Hepatocyte (in vitro differentiated cells): ENCODE measurements at regions not wholly inside any gene's neighbourhood (a gene's known extent, or its start where the extent isn't known, plus 50 kb on each side); places are given as distances from the start of the nearest gene placed in this dataset.

Experiments
- CTCF ChIP-seq: fragments of 200-600 bp; sonication (generic); IDR thresholded peaks from 2 replicates; pipeline ENCODE4 v1.5.1; 2016; ENCODE audit warnings: antibody characterized with exemption, mild to moderate bottlenecking; ENCODE audit not compliant: poor library complexity
- EZH2 ChIP-seq: fragments of 200-600 bp; sonication (generic); IDR thresholded peaks from 2 replicates; pipeline ENCODE4 v1.6.1; 2016; ENCODE audit warnings: antibody characterized with exemption, mild to moderate bottlenecking, borderline replicate concordance

DNA sequence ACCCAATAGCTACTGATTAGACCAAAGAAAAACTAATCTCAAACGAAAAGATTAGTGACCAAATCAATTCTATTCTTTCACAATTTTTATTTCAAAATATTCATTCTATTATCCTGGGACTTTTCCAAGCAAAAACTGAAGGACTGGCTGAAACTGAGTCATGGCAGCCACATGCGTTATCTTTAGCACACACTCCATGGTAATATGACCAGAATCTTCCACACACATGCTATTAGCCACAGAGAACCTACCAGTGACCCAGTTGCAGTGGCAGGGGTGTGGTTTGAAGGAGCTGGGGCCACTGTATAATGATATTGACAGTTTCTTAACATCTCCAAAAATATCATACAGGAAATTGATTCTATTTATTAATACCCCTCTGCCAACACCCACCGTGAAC, 154.8 kb upstream of the ABI3BP start:
- TF ChIP-seq CTCF (no peak), EZH2 (no peak)
